Hindlimb muscle (tissue), 1 donor: ENCODE measurements at regions not wholly inside any gene's neighbourhood (a gene's known extent, or its start where the extent isn't known, plus 50 kb on each side); places are given as distances from the start of the nearest gene placed in this dataset.
"Not testable (repeated sequence)": the region's sequence is repeated elsewhere in the genome, so short reads cannot be mapped to it uniquely, and the experiment has no call there.

Experiments
- DNase-seq: peaks from one replicate; pipeline ENCODE4 v3.0.0-alpha.2; 2013

DNA sequence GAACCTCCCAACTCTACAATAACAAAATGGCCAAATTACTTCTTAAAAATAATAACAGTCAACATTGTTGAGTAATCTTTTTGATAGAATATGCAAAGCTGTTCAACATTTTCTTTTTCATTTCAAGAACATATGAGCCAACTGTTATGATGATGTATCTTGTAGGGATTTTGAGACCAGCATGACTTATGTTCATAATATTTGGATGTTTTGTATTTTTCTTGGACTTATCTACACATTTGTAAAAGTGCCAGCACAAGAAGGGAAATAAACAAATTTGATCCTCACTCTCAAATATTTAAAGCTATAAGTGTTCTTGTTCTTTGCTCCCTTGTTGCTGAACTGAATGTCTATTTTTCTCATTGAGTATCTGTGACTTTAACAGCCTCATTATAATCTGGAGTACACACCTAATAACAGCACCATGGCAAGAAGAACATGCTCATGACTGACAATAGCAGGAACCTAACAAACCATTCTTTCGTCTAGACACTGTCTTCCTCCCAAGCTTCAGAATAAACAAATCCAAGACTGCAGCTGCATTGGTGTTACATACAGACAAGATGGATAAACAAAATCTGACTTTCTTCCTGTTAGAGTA lies 1049.7 kb downstream of the FAT4 start:
- peak; percentile 55 for DNase-seq

DNA sequence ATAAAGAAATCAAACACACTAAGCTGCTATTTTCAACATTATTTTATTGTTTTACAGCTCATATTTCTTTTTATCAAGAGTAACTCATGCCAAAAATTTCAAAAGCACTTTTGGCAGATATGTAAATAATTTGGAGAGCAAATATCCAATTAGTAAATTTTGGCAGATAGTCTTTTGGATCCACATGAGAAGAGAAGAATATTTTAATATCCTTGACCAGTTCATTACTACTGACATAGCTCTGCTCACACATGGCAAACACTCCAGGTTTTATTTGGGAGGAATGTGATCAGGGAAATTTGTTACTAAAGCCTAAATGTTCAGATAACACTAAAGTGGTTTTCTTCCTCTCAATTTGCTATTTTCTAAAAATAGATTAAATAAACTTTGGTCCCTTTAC lies 1054.3 kb downstream of the FAT4 start:
- no peak for DNase-seq

DNA sequence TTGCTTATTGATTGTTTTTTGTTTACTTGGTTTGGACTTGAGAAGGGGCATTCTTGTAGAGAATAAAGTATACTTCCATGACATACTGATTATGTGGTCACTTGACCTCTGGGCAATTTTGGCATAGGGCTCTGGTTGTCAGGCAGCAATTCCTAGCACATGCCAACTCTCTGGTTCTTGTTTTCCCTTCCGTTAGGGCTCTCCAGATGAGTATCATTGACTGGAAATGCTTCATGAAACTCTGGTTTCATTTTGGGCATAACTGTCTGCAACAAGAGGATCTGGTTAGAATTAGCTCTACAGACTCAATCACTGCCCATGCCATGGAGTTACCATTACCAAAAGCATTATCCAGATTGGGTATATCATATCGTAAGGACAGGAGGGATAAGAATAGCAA lies 1057.9 kb downstream of the FAT4 start:
- DNase-seq: no peak

GRCh38 chr4:126375462-126376054 lies 1060.8 kb downstream of the FAT4 start:
- no peak for DNase-seq

DNA sequence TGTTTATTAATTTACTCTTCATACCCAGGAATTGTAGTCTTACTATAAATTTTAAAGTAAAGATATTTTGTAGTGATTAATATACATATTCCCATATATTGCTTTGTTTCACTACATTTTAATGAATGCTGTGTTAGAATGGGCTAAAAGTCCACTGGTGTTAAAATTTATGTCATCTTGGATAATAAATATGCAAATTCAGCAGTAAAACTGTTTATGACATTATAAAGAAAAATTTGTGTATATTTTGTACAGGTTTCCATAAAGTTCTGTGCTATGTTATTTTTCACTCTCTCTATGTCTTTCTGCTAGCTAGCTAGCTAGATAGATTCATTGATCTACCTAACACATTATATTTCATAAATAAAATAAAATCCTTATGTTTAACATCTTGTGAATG lies 1071.2 kb downstream of the FAT4 start:
- DNase-seq: no peak

- DNase-seq: no peak
Observed at GRCh38 chr4:126386512-126386911, 1071.8 kb downstream of the FAT4 start.

DNA sequence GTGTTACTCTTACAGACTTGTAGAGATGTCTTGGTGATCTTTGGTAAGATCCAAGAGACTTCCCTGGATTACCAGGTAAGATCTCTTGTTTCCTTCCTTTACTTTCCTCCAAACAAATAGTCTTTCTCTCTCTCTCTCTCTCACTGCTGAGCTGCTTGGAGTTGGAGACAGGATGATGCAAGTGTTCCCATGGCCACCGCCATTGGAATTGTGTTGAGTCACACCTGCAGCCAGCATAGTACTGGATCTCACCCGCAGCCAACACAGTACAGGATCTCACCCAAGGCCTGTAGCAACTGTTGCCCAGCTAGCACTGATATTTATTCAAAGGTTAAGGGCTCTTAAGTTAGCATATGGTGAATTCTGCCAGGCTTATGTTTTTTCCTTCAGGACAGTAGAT lies 1080.9 kb downstream of the FAT4 start:
- DNase-seq: no peak

DNA sequence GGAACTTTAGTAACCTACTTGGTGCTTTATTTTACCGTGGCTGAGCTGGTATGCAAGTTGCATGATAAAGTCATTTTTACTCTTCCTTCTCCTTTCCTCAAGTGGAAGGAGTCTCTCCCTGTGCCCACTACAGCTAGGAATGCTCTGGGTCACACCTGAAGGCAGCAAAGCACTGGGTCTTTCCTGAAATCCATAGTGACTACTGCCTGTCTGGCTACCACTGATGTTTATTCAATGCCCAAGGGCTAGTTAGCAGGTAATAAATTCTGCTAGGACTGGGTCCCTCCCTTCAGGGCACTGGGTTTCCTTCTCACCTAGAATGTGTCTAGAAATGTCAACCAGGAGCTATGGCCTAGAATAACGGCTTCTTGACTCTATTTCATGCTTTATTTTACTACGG lies 1081.4 kb downstream of the FAT4 start:
- DNase-seq: no peak

DNA sequence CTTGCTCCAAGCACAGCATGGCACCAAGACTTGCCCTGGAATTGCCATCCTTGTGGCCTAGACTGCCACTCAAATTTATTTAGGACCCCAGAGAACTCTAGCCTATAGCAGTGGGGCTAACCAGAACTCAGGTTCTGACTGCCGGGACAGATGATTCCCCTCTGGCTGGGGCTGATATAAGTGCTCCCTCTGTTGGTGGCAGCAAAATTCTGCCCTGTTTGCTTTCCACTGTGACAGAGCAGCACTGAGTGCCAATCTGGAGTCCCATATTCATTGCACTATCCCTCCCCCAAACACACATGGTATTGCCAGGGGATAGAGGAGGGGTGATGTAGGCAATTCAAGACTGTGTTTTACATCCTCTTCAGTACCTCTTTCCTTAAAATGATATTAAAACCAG lies 1081.9 kb downstream of the FAT4 start:
- DNase-seq: no peak

DNA sequence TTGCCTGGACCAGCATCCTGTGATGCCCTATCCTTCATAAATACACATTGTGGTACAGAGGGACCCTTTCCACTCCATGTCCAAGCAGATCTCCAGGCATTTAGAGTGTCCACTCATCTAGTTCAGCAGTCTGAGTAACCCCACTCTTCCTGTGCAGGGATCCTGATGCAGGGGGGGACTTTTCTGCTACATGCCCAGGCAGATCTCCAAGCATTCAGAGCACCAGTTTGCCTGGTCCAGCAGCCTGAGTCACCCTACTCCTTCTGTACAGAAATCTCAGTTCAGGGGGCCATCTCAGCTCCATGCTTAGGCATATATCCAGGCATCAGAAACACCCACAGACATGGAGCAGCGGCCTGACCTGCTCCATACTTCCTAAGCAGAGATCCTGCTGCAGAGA lies 1089.8 kb downstream of the FAT4 start:
- no peak for DNase-seq

DNA sequence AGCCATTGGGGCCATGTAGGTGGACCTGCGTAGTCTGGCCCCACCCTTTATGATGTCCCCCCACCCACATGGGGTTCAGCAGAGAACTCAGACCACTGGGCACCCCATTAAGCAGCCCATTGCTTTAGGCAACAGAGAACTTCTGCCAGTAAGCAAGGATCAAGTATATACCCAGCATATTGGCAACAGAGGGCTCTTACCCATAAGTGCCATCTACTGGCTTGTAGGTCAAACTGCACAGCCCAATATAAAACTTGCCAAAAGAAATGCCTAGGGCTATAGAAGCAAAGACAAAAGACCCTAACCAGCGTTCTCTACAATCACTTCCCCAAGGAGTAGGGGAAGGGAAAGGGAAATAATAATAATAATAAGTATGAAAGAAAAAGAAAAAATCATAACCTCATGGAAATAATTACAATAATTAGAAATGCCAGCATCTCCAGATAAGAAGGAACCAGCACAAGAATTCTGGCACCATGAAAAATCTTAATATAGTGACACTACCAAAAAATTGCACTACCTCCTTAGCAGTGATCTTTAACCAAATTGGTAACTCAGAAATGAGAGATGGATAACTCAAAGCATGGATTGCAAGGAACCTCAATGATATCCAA lies 1090.7 kb downstream of the FAT4 start:
- no peak for DNase-seq

- DNase-seq: no peak
Observed at GRCh38 chr4:126409746-126410145, 1095.0 kb downstream of the FAT4 start.

- no peak for DNase-seq
Observed at GRCh38 chr4:126411047-126411446, 1096.3 kb downstream of the FAT4 start.

DNA sequence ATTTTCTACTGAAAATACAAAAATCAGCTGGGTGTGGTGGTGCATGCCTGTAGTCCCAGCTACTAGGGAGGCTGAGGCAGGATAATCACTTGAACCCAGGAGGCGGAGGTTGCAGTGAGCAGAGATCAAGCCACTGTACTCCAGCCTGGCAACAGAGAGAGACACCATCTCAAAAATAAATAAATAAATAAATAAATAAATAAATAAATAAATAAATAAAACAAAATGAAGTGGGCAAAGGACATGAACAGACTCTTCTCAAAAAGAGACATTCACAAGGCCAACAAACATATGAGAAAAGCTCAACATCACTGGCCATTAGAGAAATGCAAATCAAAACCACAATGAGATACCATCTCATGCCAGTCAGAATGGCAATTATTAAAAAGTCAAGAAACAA lies 1097.6 kb downstream of the FAT4 start:
- not testable (repeated sequence) for DNase-seq

DNA sequence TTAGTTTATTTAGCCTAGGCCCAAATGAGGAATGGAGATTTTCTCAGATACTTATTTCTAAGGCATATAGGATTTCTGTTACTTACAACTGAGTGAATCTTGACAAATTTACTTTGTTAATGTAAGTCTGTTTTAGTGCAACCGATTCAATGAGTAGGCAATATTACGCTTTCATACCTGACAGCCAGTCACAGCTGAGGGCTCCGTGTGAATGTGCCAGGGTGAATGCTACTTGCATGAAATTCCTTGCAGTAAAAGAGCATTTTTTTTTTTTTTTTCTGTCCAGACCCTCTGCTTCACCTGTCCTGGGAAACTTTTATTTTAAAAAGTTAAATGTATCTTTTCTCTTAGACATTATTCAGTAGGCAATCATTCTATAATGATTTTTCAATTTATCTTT lies 1100.0 kb downstream of the FAT4 start:
- DNase-seq: no peak

DNA sequence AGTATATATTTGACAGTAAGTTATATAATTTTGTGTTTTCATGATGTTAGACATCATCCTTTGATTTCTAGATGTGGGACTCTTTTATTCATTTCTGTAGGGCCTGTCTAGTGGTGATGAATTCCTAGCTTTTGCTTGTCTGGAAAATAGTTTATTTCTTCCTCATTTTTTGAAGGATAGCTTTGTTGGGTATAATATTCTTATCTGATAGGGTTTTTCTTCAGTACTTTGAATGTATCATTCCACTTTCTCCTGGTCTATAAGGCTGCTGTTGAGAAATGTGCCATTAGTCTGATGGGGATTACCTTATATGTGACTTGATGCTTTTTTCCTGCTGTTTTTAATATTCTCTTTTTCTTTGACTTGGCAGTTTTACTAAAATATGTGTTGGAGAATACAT lies 1104.5 kb downstream of the FAT4 start:
- no peak for DNase-seq

- DNase-seq: no peak
Observed at GRCh38 chr4:126427853-126428252, 1113.1 kb downstream of the FAT4 start.

- DNase-seq: no peak
Observed at GRCh38 chr4:126431049-126431448, 1116.3 kb downstream of the FAT4 start.

- DNase-seq: peak; percentile 24
Observed at GRCh38 chr4:126435491-126435890, 1120.7 kb downstream of the FAT4 start.

- no peak for DNase-seq
Observed at GRCh38 chr4:126440297-126440696, 1125.5 kb downstream of the FAT4 start.

GRCh38 chr4:126441173-126442035 lies 1126.6 kb downstream of the FAT4 start:
- DNase-seq: no peak

- no peak for DNase-seq
Observed at GRCh38 chr4:126445596-126445995, 1130.8 kb downstream of the FAT4 start.

- DNase-seq: no peak
Observed at GRCh38 chr4:126446917-126447316, 1132.2 kb downstream of the FAT4 start.
